Liver (tissue), 8 donors: ENCODE measurements at regions not wholly inside any gene's neighbourhood (a gene's known extent, or its start where the extent isn't known, plus 50 kb on each side); places are given as distances from the start of the nearest gene placed in this dataset.

Experiments
- DNase-seq: peaks from one replicate; pipeline ENCODE4 v3.0.0-alpha.2; 2017; ENCODE audit warnings: low spot score
- H3K27ac ChIP-seq, 2 donors: one replicate each; pipeline ENCODE4 v1.7.0; 2013; ENCODE audit warnings: inconsistent platforms in 2 of 2, low read length in 2 of 2, control low read depth in 1 of 2, low read depth in 1 of 2, mild to moderate bottlenecking in 1 of 2
- H3K27me3 ChIP-seq, 4 donors: one replicate each; pipeline versions ENCODE4 v1.6.1 to v1.7.0; 2013; ENCODE audit warnings: low read length in 3 of 4, inconsistent platforms in 1 of 4, mild to moderate bottlenecking in 1 of 4, moderate library complexity in 1 of 4; ENCODE audit not compliant: control insufficient read depth in 4 of 4, insufficient read depth in 4 of 4
- H3K36me3 ChIP-seq, 4 donors: one replicate each; pipeline versions ENCODE4 v1.6.1 to v1.7.0; 2013; ENCODE audit warnings: low read length in 3 of 4, mild to moderate bottlenecking in 3 of 4, low read depth in 1 of 4, moderate library complexity in 1 of 4; ENCODE audit not compliant: control insufficient read depth in 4 of 4, insufficient read depth in 3 of 4
- H3K4me1 ChIP-seq, 4 donors: one replicate each; pipeline versions ENCODE4 v1.6.1 to v1.7.0; 2013; ENCODE audit warnings: low read length in 3 of 4, mild to moderate bottlenecking in 3 of 4, moderate library complexity in 1 of 4; ENCODE audit not compliant: control insufficient read depth in 4 of 4, insufficient read depth in 4 of 4
- H3K4me3 ChIP-seq, 3 donors: one replicate each; pipeline versions ENCODE4 v1.6.1 to v1.7.0; 2013; ENCODE audit warnings: low read length in 3 of 3, control low read depth in 1 of 3, low read depth in 1 of 3, mild to moderate bottlenecking in 1 of 3
- H3K9ac ChIP-seq, 2 donors: one replicate each; pipeline ENCODE4 v1.7.0; 2013; ENCODE audit warnings: low read length in 2 of 2, mild to moderate bottlenecking in 2 of 2, moderate library complexity in 2 of 2, control low read depth in 1 of 2, low read depth in 1 of 2
- H3K9me3 ChIP-seq, 4 donors: one replicate each; pipeline versions ENCODE4 v1.6.1 to v1.7.0; 2013; ENCODE audit warnings: low read length in 3 of 4; ENCODE audit not compliant: control insufficient read depth in 4 of 4
- ATF3 ChIP-seq: IDR thresholded peaks from 2 replicates; pipeline ENCODE4 v1.6.1; 2016; ENCODE audit warnings: antibody characterized with exemption
- CTCF ChIP-seq: fragments of 150-350 bp; IDR thresholded peaks from 2 replicates; pipeline ENCODE4 v1.5.1; 2017; ENCODE audit warnings: improper control_type of control experiment, low read depth, low read length; ENCODE audit not compliant: missing input control
- EGR1 ChIP-seq, 2 donors: IDR thresholded peaks; 2 replicates each; pipeline ENCODE4 v1.6.1; 2016 to 2018; ENCODE audit warnings: antibody characterized with exemption in 2 of 2, low read depth in 2 of 2
- FOXA1 ChIP-seq: IDR thresholded peaks from 2 replicates; pipeline ENCODE4 v1.6.1; 2016; ENCODE audit warnings: antibody characterized with exemption
- FOXA2 ChIP-seq: IDR thresholded peaks from 2 replicates; pipeline ENCODE4 v1.6.1; 2016; ENCODE audit warnings: antibody characterized with exemption
- GABPA ChIP-seq, 2 donors: IDR thresholded peaks in 1 of 2; conservative IDR thresholded peaks in 1 of 2; 2 replicates each; pipeline ENCODE4 v1.6.1; 2016; ENCODE audit warnings: antibody characterized with exemption in 2 of 2, mild to moderate bottlenecking in 1 of 2, moderate library complexity in 1 of 2
- HNF4A ChIP-seq, 2 donors: conservative IDR thresholded peaks; 2 replicates each; pipeline ENCODE4 v1.6.1; 2016; ENCODE audit warnings: antibody characterized with exemption in 2 of 2, mild to moderate bottlenecking in 2 of 2
- HNF4G ChIP-seq: IDR thresholded peaks from 2 replicates; pipeline ENCODE4 v1.6.1; 2016; ENCODE audit warnings: antibody characterized with exemption
- JUND ChIP-seq, 2 donors: IDR thresholded peaks; 2 replicates each; pipeline ENCODE4 v1.6.1; 2016; ENCODE audit warnings: antibody characterized with exemption in 2 of 2
- MAX ChIP-seq: IDR thresholded peaks from 2 replicates; pipeline ENCODE4 v1.6.1; 2016; ENCODE audit warnings: antibody characterized with exemption
- NR2F2 ChIP-seq: IDR thresholded peaks from 2 replicates; pipeline ENCODE4 v1.6.1; 2016; ENCODE audit warnings: antibody characterized with exemption
- RAD21 ChIP-seq, 2 donors: IDR thresholded peaks; 2 replicates each; pipeline ENCODE4 v1.6.1; 2016; ENCODE audit warnings: antibody characterized with exemption in 2 of 2, mild to moderate bottlenecking in 2 of 2
- REST ChIP-seq: IDR thresholded peaks from 2 replicates; pipeline ENCODE4 v1.6.1; 2016; ENCODE audit warnings: antibody characterized with exemption, mild to moderate bottlenecking
- RXRA ChIP-seq, 2 donors: IDR thresholded peaks; 2 replicates each; pipeline ENCODE4 v1.6.1; 2017 to 2018; ENCODE audit warnings: antibody characterized with exemption in 2 of 2, mild to moderate bottlenecking in 1 of 2
- SP1 ChIP-seq: IDR thresholded peaks from 2 replicates; pipeline ENCODE4 v1.6.1; 2018; ENCODE audit warnings: antibody characterized with exemption, mild to moderate bottlenecking
- TAF1 ChIP-seq: conservative IDR thresholded peaks from 2 replicates; pipeline ENCODE4 v1.6.1; 2016; ENCODE audit warnings: antibody characterized with exemption, mild to moderate bottlenecking
- YY1 ChIP-seq: IDR thresholded peaks from 2 replicates; pipeline ENCODE4 v1.6.1; 2016; ENCODE audit warnings: antibody characterized with exemption, mild to moderate bottlenecking
- ZBTB33 ChIP-seq: IDR thresholded peaks from 2 replicates; pipeline ENCODE4 v1.6.1; 2016; ENCODE audit warnings: antibody characterized with exemption
- WGBS: extraction: QIAGEN DNeasy Blood & Tissue Kit; methylation state at CpG from one replicate; pipeline ENCODE4 v1.1.7; 2013; 5-methylcytosine and 5-hydroxymethylcytosine counted together
- donor health status: healthy.
- donor health status: healthy.
- donor health status: healthy.
- donor health status: healthy.
- donor health status: healthy.

GRCh38 chr6:148086843-148087242, 255.8 kb upstream of the SASH1 start:
- no peak for TF ChIP-seq EGR1 (IDR thresholded peaks at IDR 0.05; ENCODE audit: low read depth in 2 of 2)
- no peak for TF ChIP-seq HNF4A (conservative IDR thresholded peaks at IDR 0.05)
- TF ChIP-seq REST, result no peak
- no peak for TF ChIP-seq RXRA (IDR thresholded peaks at IDR 0.05)
- no peak for TF ChIP-seq YY1
- no peak for TF ChIP-seq CTCF
- TF ChIP-seq SP1, result no peak
- no peak for TF ChIP-seq RAD21 (IDR thresholded peaks at IDR 0.05)
- TF ChIP-seq FOXA2, result no peak
- no peak for TF ChIP-seq ATF3
- TF ChIP-seq HNF4G, result no peak
- TF ChIP-seq TAF1, result no peak
- no peak for TF ChIP-seq NR2F2
- TF ChIP-seq GABPA (IDR thresholded peaks at IDR 0.05 in 1 of 2, conservative IDR thresholded peaks at IDR 0.05 in 1 of 2), result no peak
- no peak for TF ChIP-seq MAX
- no peak for DNase-seq
- Histone ChIP-seq H3K4me1 (peaks cover 0 to 13% (median 9%) of the 10 kb centered on the region in 4 donors), H3K36me3 (no peaks in the 10 kb centered on the region), H3K9ac (no peak overlapping the region), H3K27ac (no peak overlapping the region), H3K4me3 (no peak overlapping the region), H3K27me3 (no peaks in the 10 kb centered on the region), H3K9me3 (peaks cover 0 to 4% (median 2%) of the 10 kb centered on the region in 4 donors)
- WGBS, result 54% methylated on average over 3 of the region's 3 CpGs

GRCh38 chr6:148087659-148088058, 255.0 kb upstream of the SASH1 start:
- no peak overlapping the region for H3K27ac ChIP-seq
- peaks cover 0 to 6% (median 2%) of the 10 kb centered on the region in 4 donors for H3K4me1 ChIP-seq
- no peaks in the 10 kb centered on the region for H3K27me3 ChIP-seq
- no peak for DNase-seq
- TF ChIP-seq REST (no peak), NR2F2 (no peak), RAD21 (IDR thresholded peaks at IDR 0.05) (no peak), FOXA1 (no peak), YY1 (no peak), ZBTB33 (no peak), TAF1 (no peak), ATF3 (no peak), GABPA (IDR thresholded peaks at IDR 0.05 in 1 of 2, conservative IDR thresholded peaks at IDR 0.05 in 1 of 2) (no peak), JUND (IDR thresholded peaks at IDR 0.05) (no peak), EGR1 (IDR thresholded peaks at IDR 0.05; ENCODE audit: low read depth in 2 of 2) (no peak)
- no peaks in the 10 kb centered on the region for H3K36me3 ChIP-seq
- peaks cover 0 to 4% (median 2%) of the 10 kb centered on the region in 4 donors for H3K9me3 ChIP-seq
- no peak overlapping the region for H3K9ac ChIP-seq
- 83% methylated on average over 3 of the region's 3 CpGs for WGBS
- H3K4me3 ChIP-seq, result no peak overlapping the region
